ENCODE measurements at regions not wholly inside any gene's neighbourhood (a gene's known extent, or its start where the extent isn't known, plus 50 kb on each side); places are given as distances from the start of the nearest gene placed in this dataset.

GRCh38 chr2:172211512-172211911 lies 108.8 kb upstream of the DLX2 start:
- POLR2A ChIA-PET = no interaction called here
- DNase-seq (ENCODE audit: low read depth in 1 of 2, low spot score in 1 of 2) (no peak), FAIRE-seq (no peak), ATAC-seq (no peak)
- CTCF ChIA-PET = interaction anchor here (1.5 to 1.9 kb wide), 2 partner anchors 11 to 250 kb away, joined by 4 to 6 read pairs; no protein-coding TSS in a partner anchor
- Histone ChIP-seq H3K4me2 (no peak overlapping the region), H3K4me3 (no peak overlapping the region), H3K9me3 (no peaks in the 10 kb centered on the region), H3K4me1 (no peaks in the 10 kb centered on the region), H3K27ac (no peak overlapping the region)
- 46% methylated on average over 5 of the region's 5 CpGs for WGBS (ENCODE audit: missing lambda C conversion rate)
- TF ChIP-seq TP53 (CRISPR knock-in tag; IDR thresholded peaks at IDR 0.05) (no peak), NPAS2 (CRISPR knock-in tag; IDR thresholded peaks at IDR 0.05; ENCODE audit: borderline replicate concordance) (no peak), CBX2 (IDR thresholded peaks at IDR 0.05; ENCODE audit: borderline replicate concordance, low read depth) (no peak), CEBPB (IDR thresholded peaks at IDR 0.05) (no peak), FOXS1 (CRISPR knock-in tag; IDR thresholded peaks at IDR 0.05) (no peak), RFX5 (IDR thresholded peaks at IDR 0.05) (no peak), HES2 (IDR thresholded peaks at IDR 0.05) (no peak), BHLHE40 (IDR thresholded peaks at IDR 0.05; ENCODE audit: low read depth, low read length) (no peak), HOXB5 (CRISPR knock-in tag; IDR thresholded peaks at IDR 0.05) (no peak), CTCF (IDR thresholded peaks at IDR 0.05) (no peak), ZC3H11A (IDR thresholded peaks at IDR 0.05) (no peak), GATA3 (IDR thresholded peaks at IDR 0.05; ENCODE audit: borderline replicate concordance) (no peak), HOXB13 (CRISPR knock-in tag; IDR thresholded peaks at IDR 0.05; ENCODE audit: low read depth) (no peak), PBX3 (IDR thresholded peaks at IDR 0.05) (no peak), HEYL (CRISPR knock-in tag; IDR thresholded peaks at IDR 0.05) (no peak), MYC (IDR thresholded peaks at IDR 0.05; ENCODE audit: borderline replicate concordance, low read length) (no peak), CHD4 (IDR thresholded peaks at IDR 0.05; ENCODE audit: borderline replicate concordance) (no peak), RCOR1 (IDR thresholded peaks at IDR 0.05; ENCODE audit: low read depth, low read length) (no peak), NR3C1 (IDR thresholded peaks at IDR 0.05) (no peak), ZNF302 (CRISPR knock-in tag; IDR thresholded peaks at IDR 0.05) (no peak)

- ChIA-PET CTCF (no interaction called here), POLR2A (no interaction called here)
- no peaks in the 10 kb centered on the region for H3K9me3 ChIP-seq
- no peak for TF ChIP-seq EP300 (IDR thresholded peaks at IDR 0.05)
- TF ChIP-seq HDAC2 (IDR thresholded peaks at IDR 0.05) = no peak
- no peak for TF ChIP-seq ZFP36 (IDR thresholded peaks at IDR 0.05; ENCODE audit: borderline replicate concordance, partially characterized antibody)
- TF ChIP-seq HOXB13 (CRISPR knock-in tag; IDR thresholded peaks at IDR 0.05; ENCODE audit: low read depth) = no peak
- TF ChIP-seq RNF2 (IDR thresholded peaks at IDR 0.05; ENCODE audit: borderline replicate concordance, low read depth) = no peak
- TF ChIP-seq MAZ (IDR thresholded peaks at IDR 0.05; ENCODE audit: borderline replicate concordance, low read depth, low read length) = no peak
- no peak for TF ChIP-seq JUN (IDR thresholded peaks at IDR 0.05)
- TF ChIP-seq ZC3H11A (IDR thresholded peaks at IDR 0.05) = no peak
- TF ChIP-seq USF2 (IDR thresholded peaks at IDR 0.05) = no peak
- no peak for TF ChIP-seq BCL3 (IDR thresholded peaks at IDR 0.05)
- no peak for TF ChIP-seq KDM5A (IDR thresholded peaks at IDR 0.05)
- no peak for TF ChIP-seq MAX (IDR thresholded peaks at IDR 0.05)
- no peak for TF ChIP-seq RFX5 (IDR thresholded peaks at IDR 0.05)
- TF ChIP-seq FOSB (CRISPR knock-in tag; IDR thresholded peaks at IDR 0.05) = no peak
- no peak for TF ChIP-seq ESRRA (IDR thresholded peaks at IDR 0.05; ENCODE audit: borderline replicate concordance, low read length)
- TF ChIP-seq CBX8 (IDR thresholded peaks at IDR 0.05) = no peak
- TF ChIP-seq FOXS1 (CRISPR knock-in tag; IDR thresholded peaks at IDR 0.05) = no peak
- TF ChIP-seq PHF8 (IDR thresholded peaks at IDR 0.05; ENCODE audit: borderline replicate concordance, low read depth) = no peak
- no peak for TF ChIP-seq TFCP2L1 (CRISPR knock-in tag; IDR thresholded peaks at IDR 0.05)
- DNase-seq (ENCODE audit: low read depth in 1 of 2, low spot score in 1 of 2) (no peak), ATAC-seq (no peak), FAIRE-seq (no peak)
- H3K27ac ChIP-seq = no peak overlapping the region
- H3K4me3 ChIP-seq = no peak overlapping the region
- H3K4me2 ChIP-seq = no peak overlapping the region
- H3K4me1 ChIP-seq = no peaks in the 10 kb centered on the region
- 73% methylated on average over 12 of the region's 12 CpGs for WGBS (ENCODE audit: missing lambda C conversion rate)
Measured at GRCh38 chr2:172213116-172213860, 110.6 kb upstream of the DLX2 start.

Measured in A549 (cell line).